HEK293 (cell line): ENCODE measurements at regions not wholly inside any gene's neighbourhood (a gene's known extent, or its start where the extent isn't known, plus 50 kb on each side); places are given as distances from the start of the nearest gene placed in this dataset.

ENCODE experiments used
- TRIM28 ChIP-seq: IDR thresholded peaks from 2 replicates; pipeline ENCODE4 v1.6.1; 2011; ENCODE audit warnings: low read length, control low read depth, borderline replicate concordance
- ZNF114 ChIP-seq: fragments of 450-650 bp; formaldehyde crosslinking; IDR thresholded peaks from 2 replicates; pipeline ENCODE4 v1.5.0; 2017; ENCODE audit warnings: missing biosample characterization, missing genetic modification characterization
- ZNF184 ChIP-seq: fragments of 450-650 bp; IDR thresholded peaks from 2 replicates; pipeline ENCODE4 v1.5.1; 2018; ENCODE audit warnings: missing biosample characterization, mild to moderate bottlenecking, missing genetic modification characterization
- ZNF513 ChIP-seq: fragments of 450-650 bp; IDR thresholded peaks from 2 replicates; pipeline ENCODE4 v1.5.1; 2018; ENCODE audit warnings: missing biosample characterization, missing genetic modification characterization
- ZNF785 ChIP-seq: fragments of 450-650 bp; formaldehyde crosslinking; IDR thresholded peaks from 2 replicates; pipeline ENCODE4 v1.5.1; 2016; ENCODE audit warnings: missing biosample characterization, missing genetic modification characterization

- TF ChIP-seq ZNF184 (tag by site-specific recombination), result no peak
- TF ChIP-seq ZNF513 (tag by site-specific recombination), result no peak
- TF ChIP-seq ZNF114 (tag by site-specific recombination), result no peak
- TF ChIP-seq TRIM28, result no peak
- TF ChIP-seq ZNF785 (tag by site-specific recombination), result no peak
These were observed 126.1 kb downstream of the AQP9 start for GRCh38 chr15:58264053-58264971.
